GM12873 (cell line): ENCODE measurements at regions not wholly inside any gene's neighbourhood (a gene's known extent, or its start where the extent isn't known, plus 50 kb on each side); places are given as distances from the start of the nearest gene placed in this dataset.

Experiments
- CTCF ChIP-seq: IDR thresholded peaks from 2 replicates; pipeline ENCODE4 v1.5.1; 2012; ENCODE audit warnings: low read depth, mild to moderate bottlenecking, moderate library complexity, low read length, control low read depth; ENCODE audit not compliant: insufficient read depth; ENCODE audit errors: missing control alignments

- no peak for TF ChIP-seq CTCF
These were observed 466.4 kb downstream of the MAGEE1 start for GRCh38 chrX:76893930-76894329.

DNA sequence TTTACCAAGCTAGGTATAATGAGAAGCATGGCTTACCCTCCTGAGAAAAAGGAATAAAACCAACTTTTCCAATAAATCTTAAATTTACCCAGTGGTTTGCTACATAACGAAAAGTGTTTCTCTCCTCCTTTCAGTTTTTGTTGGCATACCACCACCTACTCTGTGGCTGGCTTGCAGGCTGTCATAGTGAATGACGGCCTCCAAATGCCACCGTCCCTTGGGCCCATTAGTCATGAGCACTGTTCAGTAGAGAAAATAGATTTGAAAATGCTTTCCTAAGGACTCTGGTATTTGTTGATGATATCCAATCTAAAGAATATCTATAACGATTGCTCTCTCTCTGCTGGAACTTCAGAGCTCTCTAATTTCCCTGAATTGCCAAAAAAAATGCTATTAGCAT is 488.3 kb downstream of the MAGEE1 start:
- TF ChIP-seq CTCF, result no peak

GRCh38 chrX:76918033-76918432 is 490.5 kb downstream of the MAGEE1 start:
- no peak for TF ChIP-seq CTCF

- TF ChIP-seq CTCF, result no peak
These were observed 492.3 kb downstream of the MAGEE1 start for GRCh38 chrX:76919761-76920160.

DNA sequence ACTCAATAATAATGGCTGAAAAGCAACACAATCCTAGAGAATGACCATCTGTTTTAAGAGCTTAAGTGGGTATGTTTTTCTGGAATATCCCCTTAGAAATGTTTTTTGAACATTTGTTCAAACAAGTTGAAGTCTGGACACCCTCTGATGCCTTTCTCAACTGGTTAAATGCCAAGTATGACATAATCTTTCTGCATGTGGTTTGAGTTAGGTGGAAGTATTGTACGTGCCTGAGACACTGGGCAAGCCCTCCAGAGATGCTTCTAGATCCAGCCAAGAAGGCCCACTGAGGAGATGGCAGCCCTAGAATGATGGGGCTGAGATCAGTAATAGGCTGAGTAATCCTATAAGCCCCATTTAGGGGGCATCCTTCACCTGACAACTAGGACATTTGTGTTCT is 493.1 kb downstream of the MAGEE1 start:
- no peak for TF ChIP-seq CTCF

DNA sequence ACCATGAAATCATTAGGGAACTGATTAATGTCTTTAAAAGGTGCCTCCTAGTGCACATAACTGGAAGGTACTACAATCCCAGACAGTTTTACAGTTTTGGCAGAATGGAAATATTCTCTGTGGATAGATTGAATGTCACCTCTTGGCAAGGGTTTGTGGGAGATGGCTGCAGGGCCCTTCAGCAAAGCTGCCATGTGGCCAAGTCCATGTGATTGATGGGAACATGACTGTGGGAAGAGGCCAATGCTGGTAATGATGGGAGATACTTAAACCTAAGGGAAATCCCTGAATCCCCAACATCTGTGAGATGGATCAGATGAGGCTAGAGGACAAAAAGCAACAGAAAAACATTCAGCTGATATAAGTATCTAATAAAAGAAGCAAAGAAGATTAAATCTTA is 493.7 kb downstream of the MAGEE1 start:
- TF ChIP-seq CTCF, result no peak

- TF ChIP-seq CTCF, result no peak
These were observed 494.6 kb downstream of the MAGEE1 start for GRCh38 chrX:76922100-76922499.
